Endothelial cell of umbilical vein (primary cell): ENCODE measurements at regions not wholly inside any gene's neighbourhood (a gene's known extent, or its start where the extent isn't known, plus 50 kb on each side); places are given as distances from the start of the nearest gene placed in this dataset.

Source experiments
- BruUV-seq: library from RNA; stranded (reverse); fragments of 400-500 nt; replicated peaks from 2 replicates; lab custom pipeline; 2021; lab: Mats Ljungman, UMichigan
- CTCF ChIA-PET: fragments of 300-600, 350-600 bp; sonication (Branson Sonifier 250); formaldehyde crosslinking; loops from one replicate; lab custom pipeline; 2021; ENCODE audit warnings: antibody characterized with exemption, inconsistent platforms; lab: Charles Lee
- POLR2A ChIA-PET: fragments of 300-600, 350-600 bp; sonication (Branson Sonifier 250); formaldehyde crosslinking; loops from one replicate; lab custom pipeline; 2021; ENCODE audit warnings: antibody characterized with exemption, inconsistent platforms; lab: Charles Lee
- DNase-seq: peaks from one replicate; pipeline ENCODE4 v3.0.0-alpha.2; 2011; ENCODE audit warnings: low read depth, low spot score
- FAIRE-seq: peaks from 2 replicates; lab custom pipeline; 2011; peaks lifted over from hg19 to GRCh38; lab: Jason Lieb, UNC
- H2AFZ ChIP-seq: 2 replicates; pipeline ENCODE4 v1.6.0; 2012; ENCODE audit warnings: low read depth, low read length, control low read depth, inconsistent platforms
- H3K27ac ChIP-seq: 2 replicates; pipeline ENCODE4 v1.5.1; 2011; ENCODE audit warnings: low read depth, mild to moderate bottlenecking, control low read depth, low read length, moderate library complexity; ENCODE audit not compliant: insufficient read depth
- H3K27me3 ChIP-seq, 2 experiments: 2 replicates each; pipeline versions ENCODE4 v1.6.0 to v1.6.1; 2011; ENCODE audit warnings: low read length in 2 of 2, mixed read lengths in 1 of 2; ENCODE audit not compliant: control insufficient read depth in 2 of 2, insufficient read depth in 2 of 2
- H3K36me3 ChIP-seq, 2 experiments: 2 replicates in 1 of 2; 3 replicates in 1 of 2; pipeline ENCODE4 v1.5.1; 2011; ENCODE audit warnings: low read length in 2 of 2, mild to moderate bottlenecking in 1 of 2, moderate library complexity in 1 of 2; ENCODE audit not compliant: control insufficient read depth in 2 of 2, insufficient read depth in 2 of 2; ENCODE audit errors: extremely low read depth in 1 of 2
- H3K4me1 ChIP-seq: 3 replicates; pipeline ENCODE4 v1.5.1; 2011; ENCODE audit warnings: mild to moderate bottlenecking, low read length; ENCODE audit not compliant: control insufficient read depth, insufficient read depth; ENCODE audit errors: extremely low read depth
- H3K4me2 ChIP-seq: 2 replicates; pipeline ENCODE4 v1.6.1; 2011; ENCODE audit warnings: low read length, control low read depth, mixed read lengths; ENCODE audit not compliant: insufficient read depth
- H3K4me3 ChIP-seq, 3 experiments: fragments of 200-600 bp in 1 of 3; sonication (generic), shearing (Covaris generic) in 1 of 3; replicated peaks in 1 of 3; 2 replicates each; pipeline ENCODE4 v1.5.1; 2011 to 2016; ENCODE audit warnings: control low read depth in 3 of 3, low read length in 3 of 3, mild to moderate bottlenecking in 2 of 3, inconsistent platforms in 1 of 3, low read depth in 1 of 3, moderate library complexity in 1 of 3; ENCODE audit not compliant: insufficient read depth in 1 of 3
- H3K79me2 ChIP-seq: 2 replicates; pipeline ENCODE4 v1.6.0; 2012; ENCODE audit warnings: low read length, inconsistent platforms; ENCODE audit not compliant: control insufficient read depth, insufficient read depth
- H3K9ac ChIP-seq: replicated peaks from 2 replicates; pipeline ENCODE3; 2011; ENCODE audit warnings: low read length, control low read depth; ENCODE audit not compliant: insufficient read depth; ENCODE audit errors: extremely low read depth
- H3K9me1 ChIP-seq: replicated peaks from 3 replicates; pipeline ENCODE4 v1.6.0; 2011; ENCODE audit warnings: mild to moderate bottlenecking, low read length; ENCODE audit not compliant: control insufficient read depth, insufficient read depth; ENCODE audit errors: extremely low read depth
- H3K9me3 ChIP-seq: replicated peaks from 2 replicates; pipeline ENCODE4 v1.5.1; 2012; ENCODE audit warnings: low read length, inconsistent platforms; ENCODE audit not compliant: control insufficient read depth, insufficient read depth
- H4K20me1 ChIP-seq: replicated peaks from 2 replicates; pipeline ENCODE3; 2011; ENCODE audit warnings: mild to moderate bottlenecking, low read length; ENCODE audit not compliant: control insufficient read depth, insufficient read depth; ENCODE audit errors: extremely low read depth
- CTCF ChIP-seq, 2 donors: IDR thresholded peaks; 1 replicate in 1 of 2; 2 replicates in 1 of 2; pipeline ENCODE4 v1.5.1; 2011; ENCODE audit warnings: low read length in 2 of 2, mild to moderate bottlenecking in 2 of 2, moderate library complexity in 2 of 2, control low read depth in 1 of 2, inconsistent platforms in 1 of 2, low read depth in 1 of 2; ENCODE audit not compliant: insufficient read depth in 1 of 2; ENCODE audit errors: extremely low read depth in 1 of 2
- FOS ChIP-seq: IDR thresholded peaks from 2 replicates; pipeline ENCODE4 v1.6.1; 2011; ENCODE audit warnings: mild to moderate bottlenecking, low read length, moderate library complexity, borderline replicate concordance; ENCODE audit not compliant: insufficient read depth
- dilution Hi-C: fragments of 300-500 bp; cut with MboI; formaldehyde crosslinking; loops from one replicate; pipeline ENCODE4 v1.15.0; 2019; ENCODE audit warnings: low sequenced_read_pairs; ENCODE audit not compliant: extremely low pct_ligation_motif_present
- intact Hi-C: fragments of 100-400 bp; cut with micrococcal nuclease; formaldehyde crosslinking; loops from one replicate; pipeline ENCODE4 v1.10.0; 2022

DNA sequence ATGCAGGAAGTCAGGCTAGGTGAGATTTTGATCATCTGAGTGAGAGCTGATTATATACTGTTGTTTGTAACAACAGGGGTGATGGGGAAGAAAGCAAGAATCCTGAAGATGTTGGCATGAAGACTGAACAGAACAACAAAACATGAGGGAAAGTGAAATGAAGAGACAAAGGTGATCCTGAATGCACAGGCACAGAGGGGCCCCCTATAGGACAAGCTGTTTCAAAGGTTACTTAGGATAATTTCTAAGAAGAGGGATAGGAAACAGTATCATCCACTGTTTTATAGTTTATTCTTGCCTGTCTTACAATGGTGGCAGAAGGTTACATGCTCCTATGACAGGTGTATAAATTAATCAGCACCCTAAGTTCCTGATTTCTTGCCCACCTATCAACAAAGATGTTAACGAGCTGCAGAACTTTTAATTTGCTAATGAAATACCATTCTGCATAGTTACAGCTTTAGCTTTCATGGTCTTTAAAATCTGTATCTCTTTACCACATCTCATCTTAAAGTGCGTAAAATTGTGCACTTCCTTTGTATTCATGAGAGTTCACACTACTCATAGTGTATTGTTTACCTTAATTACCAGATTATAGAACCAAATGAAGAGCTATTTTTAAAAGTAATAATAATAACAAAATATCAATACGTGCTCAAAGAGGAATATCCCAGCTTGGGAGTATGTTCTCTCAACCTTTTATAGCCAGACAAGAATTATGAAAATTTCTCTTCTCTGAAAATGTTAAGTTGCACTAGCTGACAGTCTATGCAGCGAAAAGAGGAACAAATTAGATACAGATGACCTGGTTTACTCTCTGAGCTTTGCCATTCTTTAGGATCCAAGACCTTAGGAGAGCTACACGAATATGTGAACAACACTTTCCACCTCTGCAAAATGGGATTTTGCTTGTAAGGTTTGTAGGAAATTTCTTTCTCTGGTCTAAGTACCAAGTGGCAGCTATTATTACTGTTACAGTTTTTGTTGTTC is 192.5 kb downstream of the EDN1 start:
- Histone ChIP-seq H3K4me1 (peaks cover 53% of the 10 kb centered on the region), H3K36me3 (no peaks in the 10 kb centered on the region), H3K9me3 (no peaks in the 10 kb centered on the region), H2AFZ (peak overlapping the region; percentile 58), H3K4me3 (no peak overlapping the region), H3K27ac (peak overlapping the region; percentile 74), H3K27me3 (no peaks in the 10 kb centered on the region), H3K9ac (peak overlapping the region; percentile 58), H3K79me2 (no peaks in the 10 kb centered on the region), H3K4me2 (peak overlapping the region; percentile 87), H3K9me1 (no peaks in the 10 kb centered on the region), H4K20me1 (no peaks in the 10 kb centered on the region)
- FAIRE-seq (no peak), DNase-seq (peak; percentile 24)
- intact Hi-C loops = loop anchor here (1.0 to 10.0 kb wide), 10 partner anchors 55 to 895 kb away; no protein-coding TSS in a partner anchor
- ChIA-PET CTCF (interaction anchor here (0.8 to 5.3 kb wide), 29 partner anchors 13 to 864 kb away, joined by 3 to 58 read pairs (median 4); partner anchors contain the start of gene EDN1), POLR2A (interaction anchor here (0.6 to 4.7 kb wide), 3 partner anchors 65 to 183 kb away, joined by 3 to 37 read pairs (median 5); no protein-coding TSS in a partner anchor)
- TF ChIP-seq FOS (no peak), CTCF (IDR thresholded peaks at IDR 0.05; ENCODE audit: extremely low read depth in 1 of 2, insufficient read depth in 1 of 2, low read depth in 1 of 2, low read length in 2 of 2) (peak in 1 of 2 donors; percentile 34)
- dilution Hi-C loops = loop anchor here (25.0 kb wide), 2 partner anchors 105 to 195 kb away; partner anchors contain the start of gene EDN1
- no TSS peak for BruUV-seq
